HG03558 (cell line): ENCODE measurements at regions not wholly inside any gene's neighbourhood (a gene's known extent, or its start where the extent isn't known, plus 50 kb on each side); places are given as distances from the start of the nearest gene placed in this dataset.
"Not testable (repeated sequence)": the region's sequence is repeated elsewhere in the genome, so short reads cannot be mapped to it uniquely, and the experiment has no call there.

Source experiments
- ATAC-seq: cut with Tn5 transposase; IDR thresholded peaks from one replicate; pipeline ENCODE4 v1.9.1; 2021; ENCODE audit warnings: moderate number of reproducible peaks; ENCODE audit not compliant: unreplicated experiment; ENCODE audit errors: extremely low read depth

DNA sequence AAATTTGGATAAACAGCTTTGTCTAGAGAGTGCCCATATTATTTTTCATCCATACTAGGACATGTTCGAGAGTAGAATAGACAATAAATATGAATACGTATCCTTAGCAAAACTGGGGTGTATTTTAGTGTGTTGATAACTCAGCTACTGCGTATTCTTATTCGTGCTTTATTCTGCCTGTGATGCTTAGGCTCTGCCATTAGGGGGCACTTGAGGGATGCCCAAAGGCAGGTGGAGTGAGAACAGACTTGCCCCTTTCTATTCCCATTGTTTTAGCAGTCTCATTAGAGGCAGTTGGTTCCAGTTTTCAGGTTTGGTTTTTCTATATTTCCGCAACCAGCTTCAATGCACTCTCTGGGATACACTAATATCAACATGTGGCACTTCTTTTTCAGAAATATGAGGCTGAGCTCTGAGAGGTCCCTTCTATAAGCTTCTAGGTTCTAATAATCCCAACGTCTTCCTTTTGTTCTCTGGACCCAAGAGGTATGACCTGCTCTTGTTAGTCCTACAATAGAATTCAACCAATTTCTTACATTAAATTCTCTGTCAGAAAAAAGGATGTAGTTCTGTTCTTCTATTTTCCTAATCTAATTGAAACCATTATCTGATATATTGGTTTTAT is 985.7 kb upstream of the FBXO33 start:
- ATAC-seq, result no peak

DNA sequence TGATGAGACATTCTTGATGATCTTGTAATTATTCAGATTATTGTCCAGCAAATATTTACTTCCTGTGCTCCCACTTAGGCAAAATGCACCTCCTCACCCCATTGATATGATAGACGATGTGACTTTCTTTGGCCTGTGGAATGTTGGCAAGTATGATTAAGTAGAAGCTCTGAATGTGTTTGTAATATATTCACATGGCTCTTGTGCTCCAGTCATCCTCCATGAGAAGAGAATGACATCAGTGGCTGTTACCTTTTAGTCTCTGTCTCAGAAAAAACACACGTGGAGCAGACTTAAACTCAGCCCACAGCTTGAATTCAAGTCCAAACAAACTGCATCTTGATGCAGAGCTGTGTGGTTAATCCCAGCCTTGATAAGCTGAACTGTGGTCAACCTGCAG is 984.3 kb upstream of the FBXO33 start:
- no peak for ATAC-seq

DNA sequence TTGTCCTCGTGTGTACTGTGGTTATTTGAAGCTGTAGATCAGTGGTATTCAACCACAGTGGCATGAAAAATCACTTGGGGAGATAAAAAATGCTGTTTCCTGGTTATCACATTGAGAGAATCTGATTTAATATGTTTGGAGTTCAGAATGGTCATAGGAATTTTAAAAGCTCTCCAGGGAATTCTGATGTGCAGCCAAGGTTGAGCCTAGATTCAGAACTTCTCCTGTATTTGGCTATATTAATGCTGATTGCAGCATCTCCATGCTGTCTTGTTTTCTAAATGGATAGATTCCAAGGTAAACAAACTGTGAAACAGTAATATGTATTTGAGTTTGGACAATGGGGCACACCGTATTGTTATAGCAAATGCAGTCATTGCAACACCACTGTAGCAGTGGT is 982.2 kb upstream of the FBXO33 start:
- ATAC-seq, result no peak

DNA sequence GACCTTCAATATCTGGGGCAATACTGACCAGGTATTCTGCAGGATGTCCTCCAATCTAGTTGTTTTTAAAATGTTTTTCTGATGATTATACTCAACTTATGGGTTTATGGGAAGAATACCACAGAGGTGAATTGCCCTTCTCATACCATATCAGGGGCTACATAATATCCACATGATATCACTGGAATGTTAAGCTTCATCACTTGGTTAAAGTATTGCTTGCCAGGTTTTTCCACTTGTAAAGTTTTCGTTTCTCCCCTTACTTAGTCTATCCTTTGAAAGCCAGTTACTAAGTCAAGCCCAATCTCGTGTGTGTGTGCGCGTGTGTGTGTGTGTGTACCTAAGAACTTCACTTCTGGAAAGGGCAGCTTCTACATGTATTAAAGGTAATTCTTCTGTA is 980.9 kb upstream of the FBXO33 start:
- ATAC-seq, result no peak

DNA sequence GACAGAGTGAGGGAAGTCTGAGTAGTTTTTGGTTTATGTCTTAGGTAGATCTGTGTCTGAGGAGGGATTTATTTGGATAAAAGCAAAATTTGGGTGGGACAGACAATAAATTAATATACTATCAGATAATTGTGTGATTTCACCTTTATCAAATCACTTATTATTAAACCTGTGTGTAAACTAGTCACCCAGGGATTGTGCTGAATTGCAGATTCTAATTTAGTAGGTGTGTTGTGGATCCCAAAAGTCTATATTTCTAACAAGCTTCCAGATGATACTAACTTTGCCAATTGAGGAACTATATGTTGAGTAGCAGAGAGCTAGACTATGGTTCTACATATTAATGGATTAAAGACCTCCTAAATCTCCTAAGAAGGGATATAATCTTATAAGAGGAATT is 978.5 kb upstream of the FBXO33 start:
- ATAC-seq, result no peak

DNA sequence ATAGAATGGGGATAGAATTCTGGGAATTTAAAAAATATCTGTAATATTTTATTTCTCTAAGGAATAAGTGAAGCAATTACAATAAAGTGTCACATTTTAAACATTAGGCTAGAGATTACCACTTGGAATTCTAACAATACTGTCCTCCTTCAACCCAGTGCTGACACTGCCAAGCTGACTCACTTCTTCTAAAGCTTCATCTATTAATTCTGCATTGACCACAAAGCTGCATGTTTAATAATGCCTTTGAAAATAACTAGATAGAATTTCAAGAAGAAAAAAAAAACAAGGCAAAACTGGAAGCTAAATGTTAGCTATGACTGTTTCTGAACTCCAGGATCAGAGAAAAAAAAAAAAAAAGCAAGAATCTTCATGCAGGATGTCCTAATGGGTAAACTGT is 970.7 kb upstream of the FBXO33 start:
- ATAC-seq, result no peak

DNA sequence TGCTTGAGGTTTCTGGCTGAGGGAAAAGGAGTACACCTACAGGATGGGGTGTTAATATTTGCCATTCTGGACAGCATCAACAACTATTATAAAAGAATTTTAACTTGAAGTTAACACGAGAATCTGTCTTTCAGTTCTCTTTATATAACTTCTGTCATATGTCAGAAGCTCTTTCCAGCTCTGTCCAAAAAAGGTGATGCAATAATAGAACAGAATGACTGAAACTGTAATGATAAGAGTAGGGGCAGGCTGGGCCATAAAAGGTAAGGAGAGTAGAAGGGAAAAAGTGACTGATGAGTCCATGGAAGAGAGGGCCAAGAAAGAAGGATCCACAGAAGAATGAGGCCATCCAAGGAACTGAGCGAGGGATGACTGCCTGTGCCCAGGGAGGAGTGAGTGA is 966.7 kb upstream of the FBXO33 start:
- ATAC-seq, result no peak

DNA sequence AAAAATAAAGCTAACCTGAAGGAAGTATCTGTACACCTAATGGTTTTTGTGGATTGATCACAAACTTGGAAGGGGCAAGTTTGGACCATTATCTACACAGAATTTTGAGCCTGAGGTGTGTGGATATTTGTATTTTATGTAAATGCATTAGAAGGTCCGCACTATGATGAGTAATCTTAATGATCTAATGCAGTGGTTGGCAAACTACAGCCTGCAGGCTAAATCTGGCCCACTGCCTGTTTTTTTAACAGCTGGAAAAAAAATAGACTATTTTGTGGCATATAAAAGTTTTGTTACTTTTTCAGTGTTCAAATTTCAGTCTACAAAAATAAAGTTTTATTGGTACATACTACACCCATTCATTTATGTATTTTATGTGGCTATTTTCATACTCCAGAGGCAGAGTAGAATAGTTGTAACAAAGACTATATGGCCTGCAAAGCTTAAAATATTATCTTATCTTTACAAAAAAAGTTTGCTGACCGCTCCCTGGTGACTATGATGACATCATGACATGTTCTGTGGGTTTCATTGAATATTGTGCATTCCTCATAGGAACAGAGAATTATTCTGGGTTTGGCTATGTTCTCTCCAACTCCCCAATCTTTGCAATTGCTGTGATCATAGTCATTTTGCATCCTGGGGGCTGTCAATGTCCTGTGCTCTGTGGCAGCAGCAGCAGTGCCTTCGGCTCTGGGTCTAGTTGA is 962.6 kb upstream of the FBXO33 start:
- no peak for ATAC-seq

DNA sequence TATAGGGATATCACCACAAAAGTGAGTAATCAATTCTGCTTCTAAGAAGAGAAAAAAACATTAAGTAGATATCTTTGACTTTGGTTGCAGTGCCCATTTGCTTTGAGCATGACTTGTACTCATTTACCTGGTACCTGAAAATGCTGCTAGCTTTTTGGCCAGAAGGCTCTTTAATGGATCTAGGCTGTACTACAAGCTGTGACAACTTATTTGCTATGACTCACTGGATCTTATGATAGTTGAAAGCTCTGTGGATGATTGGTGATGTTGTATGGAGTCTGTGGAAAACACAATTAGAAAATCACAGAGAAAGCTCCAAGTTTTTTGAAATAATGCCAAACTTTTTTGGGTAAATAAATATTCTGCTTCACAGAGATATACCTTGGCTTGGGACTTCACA is 960.9 kb upstream of the FBXO33 start:
- ATAC-seq, result no peak

DNA sequence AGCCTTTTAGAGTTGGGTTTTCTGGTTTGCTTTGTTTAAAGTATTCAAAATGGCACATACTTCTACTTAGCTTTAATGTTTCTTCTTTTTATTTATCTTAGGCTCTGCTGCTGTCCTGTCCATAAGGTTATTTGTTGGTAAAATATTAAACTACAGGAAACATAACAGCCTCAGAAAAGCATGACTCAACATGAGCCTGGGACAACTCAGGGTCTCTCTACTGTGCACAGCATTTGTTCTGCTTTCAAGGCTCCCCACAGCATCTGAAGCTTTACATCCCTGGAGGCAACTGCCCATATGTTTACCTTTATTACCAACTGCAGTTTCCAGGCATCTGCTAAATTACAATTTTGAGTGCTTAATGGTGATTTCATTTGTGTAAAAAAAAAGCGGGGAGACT is 954.2 kb upstream of the FBXO33 start:
- no peak for ATAC-seq

DNA sequence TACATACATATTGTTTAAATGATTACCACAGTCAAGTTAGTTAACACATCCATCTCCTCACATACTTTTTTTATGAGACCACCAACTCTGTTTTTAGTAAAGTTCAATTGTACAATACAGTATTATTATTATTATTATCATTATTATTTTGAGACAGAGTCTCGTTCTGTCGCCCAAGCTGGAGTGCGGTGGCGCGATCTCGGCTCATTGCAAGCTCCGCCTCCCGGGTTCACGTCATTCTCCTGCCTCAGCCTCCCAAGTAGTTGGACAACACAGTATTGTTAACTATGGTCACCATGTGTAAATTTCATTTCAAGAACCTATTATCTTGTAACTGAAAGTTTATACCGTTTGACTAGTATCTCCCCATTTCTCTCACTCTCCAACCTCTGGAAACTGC is 942.0 kb upstream of the FBXO33 start:
- ATAC-seq, result no peak

DNA sequence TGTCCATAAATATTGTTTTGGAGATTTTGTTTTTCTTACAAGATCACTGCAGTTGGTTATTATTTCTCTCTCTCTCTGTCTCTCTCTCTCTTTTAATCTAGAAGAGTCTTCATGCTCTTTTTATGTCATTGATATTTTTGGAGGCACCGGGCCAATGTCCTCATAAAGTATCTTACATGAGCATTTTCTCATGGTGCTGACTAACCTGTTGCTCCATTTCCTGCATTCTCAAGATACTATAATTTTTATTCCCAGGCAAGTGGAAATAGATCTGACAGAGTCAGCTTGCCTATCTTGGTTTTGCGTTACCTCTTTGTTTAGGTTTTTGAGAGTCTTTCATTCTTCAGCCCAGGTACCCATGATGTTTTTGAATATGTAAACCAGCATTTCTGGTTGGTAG is 938.8 kb upstream of the FBXO33 start:
- ATAC-seq, result no peak

DNA sequence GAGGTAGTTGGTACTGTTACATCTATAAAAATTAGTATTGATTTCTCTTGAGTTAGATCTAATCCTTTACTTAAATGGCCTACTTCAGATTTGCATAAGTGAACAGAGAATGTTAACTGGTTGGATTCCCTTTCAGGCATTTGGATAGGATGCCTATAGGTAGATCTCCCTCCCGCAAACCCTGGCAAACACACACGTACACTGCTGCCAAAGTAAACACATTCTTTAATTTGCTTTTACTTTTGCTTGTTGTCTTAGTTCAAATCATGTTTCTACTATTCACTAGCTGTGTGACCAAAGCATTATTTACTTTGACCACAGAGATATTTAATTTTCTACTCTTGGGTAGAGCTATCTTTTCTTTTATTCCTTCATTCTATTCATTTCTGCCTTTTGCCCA is 936.1 kb upstream of the FBXO33 start:
- no peak for ATAC-seq

DNA sequence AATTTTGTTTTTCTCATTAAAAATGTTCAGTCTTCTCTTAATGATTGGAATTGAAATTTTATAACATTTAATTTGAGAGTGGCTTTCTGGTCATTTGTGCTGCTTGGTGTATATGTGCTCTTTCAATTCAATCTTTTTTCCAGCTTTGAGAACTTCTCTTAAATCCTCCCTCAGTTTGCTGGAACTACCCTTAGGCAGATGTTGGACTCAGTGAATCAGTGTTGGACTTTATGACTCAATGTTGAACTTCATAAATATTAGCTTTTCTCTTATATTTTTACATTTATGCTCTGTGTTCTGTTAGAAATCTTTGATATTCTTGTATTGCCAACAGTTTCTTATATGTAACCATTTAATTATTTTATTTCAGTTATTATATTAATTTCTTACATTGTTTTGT is 935.5 kb upstream of the FBXO33 start:
- no peak for ATAC-seq

DNA sequence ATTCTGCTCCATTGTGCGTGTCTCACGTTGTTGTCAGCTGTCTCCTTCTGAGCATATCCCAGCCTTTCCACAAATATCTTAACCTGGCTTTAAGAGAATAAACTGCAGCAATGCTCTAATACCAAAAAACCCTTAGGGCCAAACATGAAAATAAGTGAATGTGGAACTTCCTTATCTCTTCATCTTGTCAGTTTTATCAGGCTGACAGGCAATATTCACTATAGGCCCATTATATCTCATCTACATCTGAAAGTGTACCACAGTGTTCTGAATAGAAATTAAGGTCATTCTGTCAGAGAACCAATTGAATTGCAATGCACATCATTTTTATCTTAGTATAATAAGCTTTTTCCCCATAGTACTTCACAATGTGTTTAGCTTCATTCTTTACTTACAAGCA is 933.1 kb upstream of the FBXO33 start:
- no peak for ATAC-seq

DNA sequence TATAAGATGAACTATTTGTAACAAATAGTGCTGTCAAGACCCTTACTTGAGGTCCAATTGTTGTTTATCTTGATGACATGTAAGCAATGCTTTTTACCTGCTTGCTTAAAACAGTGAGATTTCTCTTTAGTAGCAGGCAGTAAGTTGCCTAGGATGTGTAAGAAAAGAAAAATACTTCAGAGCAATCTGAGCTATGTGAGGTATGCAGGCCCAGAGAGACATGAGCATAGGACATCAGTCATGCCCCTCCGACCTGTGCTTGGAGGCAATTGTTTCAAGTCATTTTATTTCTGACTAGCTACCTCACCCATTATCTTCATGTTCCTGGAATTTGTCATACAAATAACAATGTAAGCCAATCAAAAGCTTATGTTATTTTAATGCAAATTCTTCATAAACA is 930.6 kb upstream of the FBXO33 start:
- no peak for ATAC-seq

DNA sequence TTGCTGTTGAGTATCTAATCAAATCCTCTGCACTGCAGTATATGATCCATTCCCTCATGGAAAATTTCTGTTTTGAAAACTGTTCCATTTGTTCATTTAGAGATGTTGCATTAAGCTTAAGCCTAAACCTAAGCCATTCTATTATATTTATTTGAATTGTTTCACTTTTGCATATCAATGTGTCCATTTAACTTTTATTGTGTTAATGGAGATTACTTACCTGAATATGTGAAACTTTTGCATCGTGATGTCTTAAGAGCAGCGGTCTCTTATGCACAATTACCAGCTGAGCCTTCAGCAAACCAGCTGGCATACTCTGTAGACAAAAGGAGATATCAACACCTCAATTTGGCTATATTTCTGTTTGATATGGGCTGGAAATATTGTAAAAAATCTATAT is 922.5 kb upstream of the FBXO33 start:
- no peak for ATAC-seq

DNA sequence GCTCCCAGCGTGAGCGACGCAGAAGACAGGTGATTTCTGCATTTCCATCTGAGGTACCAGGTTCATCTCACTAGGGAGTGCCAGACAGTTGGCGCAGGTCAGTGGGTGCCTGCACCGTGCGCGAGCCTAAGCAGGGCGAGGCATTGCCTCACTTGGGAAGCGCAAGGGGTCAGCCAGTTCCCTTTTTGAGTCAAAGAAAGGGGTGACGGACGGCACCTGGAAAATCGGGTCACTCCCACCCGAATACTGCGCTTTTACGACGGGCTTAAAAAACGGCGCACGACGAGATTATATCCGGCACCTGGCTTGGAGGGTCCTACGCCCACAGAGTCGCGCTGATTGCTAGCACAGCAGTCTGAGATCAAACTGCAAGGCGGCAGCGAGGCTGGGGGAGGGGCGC is 915.9 kb upstream of the FBXO33 start:
- not testable (repeated sequence) for ATAC-seq

DNA sequence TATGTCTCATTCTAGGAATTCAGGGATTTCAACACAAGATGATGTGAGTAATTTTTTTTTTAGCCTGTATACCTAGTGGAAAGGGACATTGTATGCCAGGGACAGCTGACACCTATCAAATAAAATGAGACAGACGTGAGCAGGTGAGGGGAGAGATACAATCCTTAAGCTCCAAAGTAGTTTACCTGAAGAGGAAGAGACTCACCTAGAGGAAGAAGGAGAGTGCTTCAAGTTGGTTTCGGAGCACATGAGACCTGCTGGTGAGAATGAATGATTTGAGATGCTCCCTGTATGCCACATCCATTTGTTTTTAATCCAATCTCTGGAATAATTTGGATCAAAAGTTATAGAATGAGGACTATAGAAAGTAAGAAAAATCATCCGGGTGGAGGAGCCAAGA is 915.4 kb upstream of the FBXO33 start:
- no peak for ATAC-seq

DNA sequence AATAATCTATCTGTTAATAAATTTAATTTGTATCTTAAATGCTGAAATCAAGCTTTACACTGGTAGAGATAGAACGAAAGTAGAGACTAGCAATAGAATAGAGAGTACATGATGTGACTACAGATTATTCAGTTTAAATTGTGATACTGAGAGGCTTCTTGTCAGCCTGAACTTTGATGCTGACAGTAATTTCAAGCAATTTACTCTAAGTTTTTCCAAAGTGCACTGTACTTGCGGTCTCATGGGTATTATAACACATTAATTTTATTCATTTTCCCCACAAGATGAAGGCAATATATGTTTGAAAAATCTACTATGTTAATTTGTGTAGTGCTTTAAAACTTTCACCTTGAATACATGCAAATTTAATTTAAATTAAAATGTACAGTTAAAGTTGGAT is 914.0 kb upstream of the FBXO33 start:
- no peak for ATAC-seq

DNA sequence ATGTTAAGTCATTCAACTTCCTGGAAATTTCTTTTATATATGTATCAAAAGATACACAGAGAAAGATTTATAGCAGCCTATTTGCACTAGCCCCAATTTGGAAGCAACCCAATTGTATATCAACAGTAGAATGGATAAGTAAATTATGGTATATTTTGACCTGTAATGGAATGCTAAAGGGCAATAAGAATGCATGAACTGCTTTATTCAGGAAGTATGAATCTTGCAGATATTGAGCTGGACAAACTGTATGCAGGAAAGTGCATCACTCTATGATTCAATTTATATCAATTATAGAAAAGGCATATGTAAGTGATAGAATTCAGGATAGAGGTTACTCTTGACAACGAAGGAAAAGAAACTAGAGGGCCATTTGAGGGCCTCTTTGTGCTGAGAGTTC is 913.1 kb upstream of the FBXO33 start:
- no peak for ATAC-seq

DNA sequence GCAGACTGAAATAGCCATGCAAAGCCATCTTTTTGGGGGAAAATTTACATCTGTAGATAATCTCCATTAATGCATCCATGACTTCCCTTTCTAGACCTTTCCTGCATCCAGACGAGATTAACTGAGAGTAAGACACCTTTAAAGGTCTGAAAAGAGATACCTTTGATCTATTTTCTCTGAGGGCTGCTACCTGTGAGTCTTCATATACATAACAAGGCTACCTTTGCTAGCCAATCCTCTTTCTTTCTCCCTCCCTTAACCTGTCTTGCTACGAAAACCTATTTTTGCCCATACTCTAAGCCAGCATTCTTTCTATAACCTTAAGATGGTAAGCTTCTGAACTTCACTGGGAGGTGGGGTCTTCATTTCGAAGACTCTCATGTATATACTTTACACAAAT is 908.5 kb upstream of the FBXO33 start:
- no peak for ATAC-seq
